ENCODE measurements at regions not wholly inside any gene's neighbourhood (a gene's known extent, or its start where the extent isn't known, plus 50 kb on each side); places are given as distances from the start of the nearest gene placed in this dataset.

- no peak for TF ChIP-seq CTCF (IDR thresholded peaks at IDR 0.05 in 2 of 3, conservative IDR thresholded peaks at IDR 0.05 in 1 of 3; ENCODE audit: borderline replicate concordance in 1 of 3, insufficient read depth in 1 of 3, low read depth in 2 of 3, low read length in 2 of 3)
- TF ChIP-seq, protein P1, sequence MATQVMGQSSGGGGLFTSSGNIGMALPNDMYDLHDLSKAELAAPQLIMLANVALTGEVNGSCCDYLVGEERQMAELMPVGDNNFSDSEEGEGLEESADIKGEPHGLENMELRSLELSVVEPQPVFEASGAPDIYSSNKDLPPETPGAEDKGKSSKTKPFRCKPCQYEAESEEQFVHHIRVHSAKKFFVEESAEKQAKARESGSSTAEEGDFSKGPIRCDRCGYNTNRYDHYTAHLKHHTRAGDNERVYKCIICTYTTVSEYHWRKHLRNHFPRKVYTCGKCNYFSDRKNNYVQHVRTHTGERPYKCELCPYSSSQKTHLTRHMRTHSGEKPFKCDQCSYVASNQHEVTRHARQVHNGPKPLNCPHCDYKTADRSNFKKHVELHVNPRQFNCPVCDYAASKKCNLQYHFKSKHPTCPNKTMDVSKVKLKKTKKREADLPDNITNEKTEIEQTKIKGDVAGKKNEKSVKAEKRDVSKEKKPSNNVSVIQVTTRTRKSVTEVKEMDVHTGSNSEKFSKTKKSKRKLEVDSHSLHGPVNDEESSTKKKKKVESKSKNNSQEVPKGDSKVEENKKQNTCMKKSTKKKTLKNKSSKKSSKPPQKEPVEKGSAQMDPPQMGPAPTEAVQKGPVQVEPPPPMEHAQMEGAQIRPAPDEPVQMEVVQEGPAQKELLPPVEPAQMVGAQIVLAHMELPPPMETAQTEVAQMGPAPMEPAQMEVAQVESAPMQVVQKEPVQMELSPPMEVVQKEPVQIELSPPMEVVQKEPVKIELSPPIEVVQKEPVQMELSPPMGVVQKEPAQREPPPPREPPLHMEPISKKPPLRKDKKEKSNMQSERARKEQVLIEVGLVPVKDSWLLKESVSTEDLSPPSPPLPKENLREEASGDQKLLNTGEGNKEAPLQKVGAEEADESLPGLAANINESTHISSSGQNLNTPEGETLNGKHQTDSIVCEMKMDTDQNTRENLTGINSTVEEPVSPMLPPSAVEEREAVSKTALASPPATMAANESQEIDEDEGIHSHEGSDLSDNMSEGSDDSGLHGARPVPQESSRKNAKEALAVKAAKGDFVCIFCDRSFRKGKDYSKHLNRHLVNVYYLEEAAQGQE (IDR thresholded peaks at IDR 0.05; ENCODE audit: low read depth): no peak
These were observed 690.3 kb downstream of the HTR1B start for GRCh38 chr6:76772951-76773350.
